ENCODE measurements at regions not wholly inside any gene's neighbourhood (a gene's known extent, or its start where the extent isn't known, plus 50 kb on each side); places are given as distances from the start of the nearest gene placed in this dataset.

- POLR2A ChIA-PET (ENCODE audit: unreplicated experiment) = no interaction called here
- Histone ChIP-seq H4K91ac (ENCODE audit: insufficient read depth, low read depth, low read length) (no peak overlapping the region), H2BK15ac (ENCODE audit: low read depth, low read length) (no peak overlapping the region), H2BK20ac (ENCODE audit: low read depth, low read length) (no peak overlapping the region), H3K36me3 (ENCODE audit: control insufficient read depth, insufficient read depth, low read length) (no peaks in the 10 kb centered on the region), H3K27ac (ENCODE audit: insufficient read depth, low read length) (no peak overlapping the region), H2AFZ (replicated peaks; ENCODE audit: low read length, poor library complexity) (no peak overlapping the region), H3K9ac (ENCODE audit: low read depth, low read length) (no peak overlapping the region), H2BK5ac (ENCODE audit: low read depth, low read length, poor library complexity, severe bottlenecking) (no peak overlapping the region), H3K4ac (ENCODE audit: low read depth, low read length) (no peak overlapping the region), H4K20me1 (ENCODE audit: insufficient read depth, low read length) (no peaks in the 10 kb centered on the region), H3K14ac (replicated peaks; ENCODE audit: low read depth, low read length) (no peak overlapping the region), H3K4me3 (ENCODE audit: insufficient read depth, low read depth, low read length) (no peak overlapping the region), H3K9me3 (ENCODE audit: control insufficient read depth, insufficient read depth, low read length) (peaks cover 9% of the 10 kb centered on the region; the same call in 1 of the 2 replicates), H3K23ac (ENCODE audit: low read depth, low read length) (no peak overlapping the region), H3K4me2 (ENCODE audit: low read depth, low read length) (no peak overlapping the region), H2BK120ac (ENCODE audit: low read depth, low read length) (no peak overlapping the region), H3K27me3 (ENCODE audit: control insufficient read depth, insufficient read depth, low read length) (no peaks in the 10 kb centered on the region), H3K4me1 (ENCODE audit: control insufficient read depth, insufficient read depth, low read length) (no peaks in the 10 kb centered on the region), H4K5ac (ENCODE audit: low read depth, low read length) (no peak overlapping the region), H3K79me1 (ENCODE audit: low read depth in 1 of 2, low read length in 2 of 2) (no peaks in the 10 kb centered on the region), H3K9me1 (ENCODE audit: insufficient read depth, low read length) (no peaks in the 10 kb centered on the region), H2AK9ac (replicated peaks; ENCODE audit: low read depth, low read length, poor library complexity) (no peak overlapping the region), H4K8ac (ENCODE audit: low read depth in 2 of 2, low read length in 2 of 2) (no peak overlapping the region), H3K56ac (ENCODE audit: extremely low read depth, insufficient read depth, low read length) (no peak overlapping the region), H3K18ac (ENCODE audit: low read depth, low read length) (no peak overlapping the region), H2AK5ac (ENCODE audit: low read depth, low read length) (no peak overlapping the region)
- in situ Hi-C loops (cut with MboI; ENCODE audit: low sequenced_read_pairs) (no loop called here), intact Hi-C loops (cut with micrococcal nuclease) (no loop called here), dilution Hi-C loops (cut with HindIII; ENCODE audit: low sequenced_read_pairs, unreplicated experiment) (no loop called here)
- WGBS, 2 experiments (ENCODE audit: extremely low coverage in 2 of 2, insufficient read length in 1 of 2) = no CpG with 5 or more reads among the region's 2 CpGs
- TF ChIP-seq NFE2L2 (IDR thresholded peaks at IDR 0.05; ENCODE audit: low read depth, low read length) (no peak), BHLHE40 (IDR thresholded peaks at IDR 0.05; ENCODE audit: low read depth, low read length) (no peak), CHD1 (IDR thresholded peaks at IDR 0.05; ENCODE audit: low read depth, low read length) (no peak), MAZ (IDR thresholded peaks at IDR 0.05; ENCODE audit: borderline replicate concordance, low read depth, low read length) (no peak), MAFK (IDR thresholded peaks at IDR 0.05; ENCODE audit: low read depth, low read length) (no peak), CEBPB (IDR thresholded peaks at IDR 0.05; ENCODE audit: low read depth, low read length) (no peak), RFX5 (IDR thresholded peaks at IDR 0.05; ENCODE audit: low read depth, low read length) (no peak), USF2 (IDR thresholded peaks at IDR 0.05; ENCODE audit: low read depth, low read length) (no peak)
- CTCF ChIA-PET = no interaction called here
- no TSS peak for BruUV-seq (replicated peaks)
- no peak for ATAC-seq (ENCODE audit: low read depth)
- no peak for DNase-seq
These were observed 422.6 kb downstream of the NUF2 start for GRCh38 chr1:163744301-163744887.

Data from IMR-90 (cell line).